NCI-H146 (cell line): ENCODE measurements at regions not wholly inside any gene's neighbourhood (a gene's known extent, or its start where the extent isn't known, plus 50 kb on each side); places are given as distances from the start of the nearest gene placed in this dataset.

Experiments used
- DNase-seq: peaks from one replicate; lab custom pipeline; 2025; lab: John Stamatoyannopoulos, UW

DNA sequence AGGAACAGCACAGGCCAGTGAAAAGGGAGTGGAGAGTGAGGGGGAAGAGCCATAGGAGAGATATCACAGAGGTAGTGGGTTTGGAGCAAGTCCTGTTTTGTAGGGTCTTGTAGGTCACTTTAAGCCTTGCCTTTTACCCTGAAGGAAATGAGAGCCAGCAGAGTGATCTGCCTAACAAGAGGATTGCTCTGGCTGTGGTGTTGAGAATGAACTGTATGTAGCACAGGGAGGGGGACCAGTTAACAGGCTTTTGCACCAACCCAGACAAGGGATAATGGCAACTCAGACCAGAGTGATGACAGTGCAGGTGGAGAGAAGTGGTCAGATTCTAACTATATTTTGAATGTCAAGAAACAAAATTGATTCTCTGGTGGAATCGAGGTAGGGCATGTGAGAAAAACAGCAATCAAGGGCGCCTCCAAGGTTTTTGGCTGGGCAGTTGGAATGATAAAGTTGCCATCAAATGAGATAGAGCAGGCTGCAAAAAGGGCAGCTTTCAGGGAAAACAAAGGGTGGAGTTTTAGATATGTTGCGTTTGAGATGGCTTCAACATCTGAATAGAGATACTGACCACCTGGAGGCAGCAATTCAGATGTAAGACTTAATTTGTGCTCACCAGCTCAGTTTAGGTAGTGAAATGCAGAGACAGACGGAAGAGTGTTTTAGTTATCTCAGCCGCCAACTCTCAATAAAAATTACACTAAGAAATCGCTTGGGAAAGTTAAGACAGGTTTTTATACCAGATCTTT is 134.4 kb upstream of the BTBD3 start:
- peak; percentile 16 for DNase-seq

- DNase-seq = no peak
Measured at GRCh38 chr20:11785885-11786507, 131.7 kb upstream of the BTBD3 start.

GRCh38 chr20:11790046-11790445 is 127.6 kb upstream of the BTBD3 start:
- DNase-seq = no peak

- DNase-seq = no peak
Measured at GRCh38 chr20:11791316-11791715, 126.4 kb upstream of the BTBD3 start.

DNA sequence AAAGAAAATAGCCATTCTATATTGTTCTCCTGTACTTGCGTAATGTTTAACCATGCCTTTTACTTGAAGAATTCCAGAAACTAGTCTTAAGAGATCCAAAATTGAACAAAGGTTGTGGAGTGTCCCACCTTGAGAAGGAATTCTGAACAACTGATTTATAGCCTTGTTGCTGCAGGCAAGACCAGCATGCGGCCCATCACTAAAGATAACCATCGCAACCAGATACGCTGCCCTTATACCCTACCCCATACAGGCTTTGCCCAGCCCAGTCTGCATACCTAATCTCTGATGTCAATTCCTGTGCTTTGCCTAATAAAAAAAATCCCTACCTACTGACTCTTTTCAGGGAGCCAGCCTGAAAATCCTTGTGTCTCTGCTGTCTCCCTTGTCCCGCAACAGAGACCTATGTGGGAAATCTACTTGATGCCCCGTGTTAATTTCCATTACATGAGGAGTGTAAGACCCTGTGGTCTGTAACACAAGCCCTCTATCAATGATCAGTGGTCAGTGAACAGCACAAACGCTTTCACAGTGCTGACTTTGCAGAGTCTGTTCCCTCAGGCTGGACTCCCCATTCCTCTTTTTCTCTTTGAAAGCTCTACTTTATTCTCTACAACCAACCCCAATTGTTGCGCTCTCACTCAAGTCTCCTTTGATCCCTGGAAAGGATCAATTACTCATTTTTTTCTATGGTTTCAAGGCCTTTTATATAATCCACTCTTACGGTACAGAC is 125.7 kb upstream of the BTBD3 start:
- no peak for DNase-seq

GRCh38 chr20:11792568-11792953 is 125.1 kb upstream of the BTBD3 start:
- peak; percentile 93 for DNase-seq

GRCh38 chr20:11794525-11794924 is 123.2 kb upstream of the BTBD3 start:
- DNase-seq = no peak

DNA sequence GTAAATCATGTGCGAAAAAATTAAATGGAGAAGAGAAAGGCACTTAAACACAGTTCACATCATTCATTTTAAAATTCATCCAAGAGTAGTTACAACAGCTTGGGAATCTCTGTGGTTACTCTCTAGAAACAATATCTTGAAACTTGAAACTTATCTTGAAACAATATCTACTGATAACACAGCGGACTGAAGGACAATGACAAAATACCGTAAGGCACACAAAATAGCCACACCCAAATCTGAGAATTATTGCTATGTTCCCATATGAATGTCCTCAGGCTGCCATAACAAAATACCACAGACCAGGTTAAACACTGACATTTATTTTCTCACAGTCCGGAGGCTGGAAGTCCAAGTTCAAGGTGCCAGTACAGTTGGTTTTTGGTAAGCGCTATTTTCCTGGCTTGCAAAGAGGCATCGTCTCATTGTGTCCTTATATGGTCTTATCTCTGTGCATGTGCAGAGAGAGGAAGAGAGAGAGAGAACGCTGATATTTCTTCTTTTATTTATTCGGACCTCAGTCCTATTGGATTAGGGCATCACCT is 122.5 kb upstream of the BTBD3 start:
- no peak for DNase-seq

GRCh38 chr20:11796026-11796425 is 121.7 kb upstream of the BTBD3 start:
- DNase-seq = no peak

- no peak for DNase-seq
Measured at GRCh38 chr20:11797156-11797555, 120.5 kb upstream of the BTBD3 start.

DNA sequence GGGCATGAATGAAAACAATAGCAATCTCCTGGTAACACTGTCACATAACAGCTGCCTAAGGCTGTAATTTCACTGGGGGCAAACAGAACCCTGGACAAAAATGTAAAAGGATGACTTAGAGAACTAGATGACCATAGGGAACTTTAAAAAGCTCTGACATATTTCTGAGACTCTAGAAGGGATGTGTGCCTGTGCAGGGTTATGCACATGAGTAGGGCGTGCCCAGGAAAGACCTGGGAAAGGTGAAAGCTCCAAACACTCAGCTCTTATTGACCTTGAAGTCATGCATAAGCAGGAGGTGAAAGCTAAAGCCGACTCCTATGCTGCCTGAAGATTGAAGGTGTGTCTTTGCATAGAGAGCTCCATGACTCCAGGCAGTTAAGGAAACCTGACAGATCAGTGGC is 118.4 kb upstream of the BTBD3 start:
- DNase-seq = no peak

GRCh38 chr20:11807054-11808048 is 110.3 kb upstream of the BTBD3 start:
- no peak for DNase-seq

GRCh38 chr20:11808841-11809240 is 108.9 kb upstream of the BTBD3 start:
- no peak for DNase-seq

DNA sequence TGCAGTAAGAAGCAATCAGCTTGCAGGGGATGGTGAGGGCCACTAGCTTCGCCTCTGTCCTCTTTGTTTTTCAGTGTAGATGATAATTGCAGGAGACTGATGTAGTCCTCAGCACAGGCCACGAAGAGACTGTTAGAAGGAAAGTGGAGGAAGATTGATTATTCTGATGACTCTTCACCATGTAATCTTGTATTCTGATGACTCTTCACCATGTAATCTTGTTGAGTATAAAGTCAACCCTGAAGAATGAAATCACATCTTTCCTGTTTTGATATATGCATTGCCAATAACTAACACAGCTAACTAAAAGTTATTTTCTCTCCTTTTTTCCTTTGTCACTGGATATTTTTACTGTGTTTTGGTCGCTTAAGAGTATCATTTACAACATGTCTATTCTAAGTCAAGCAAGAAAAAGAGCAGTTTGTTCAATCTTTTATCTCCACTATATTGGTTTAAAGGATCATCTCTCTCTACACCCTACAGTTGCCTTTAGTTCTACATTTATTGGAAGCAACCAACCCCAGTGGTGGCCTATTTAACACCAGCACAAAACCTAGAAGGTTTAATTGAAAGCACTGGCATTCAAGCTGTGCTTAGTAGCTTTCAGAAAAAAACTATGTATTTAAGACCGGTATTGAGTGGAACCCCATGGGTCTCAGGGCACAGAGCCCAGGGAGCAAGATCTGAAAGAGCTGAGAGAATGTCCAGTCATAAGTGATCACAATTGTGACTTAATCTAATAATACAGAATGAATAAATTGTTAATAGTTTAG is 107.2 kb upstream of the BTBD3 start:
- peak; percentile 74 for DNase-seq

- DNase-seq = no peak
Measured at GRCh38 chr20:11813106-11813890, 104.4 kb upstream of the BTBD3 start.

DNA sequence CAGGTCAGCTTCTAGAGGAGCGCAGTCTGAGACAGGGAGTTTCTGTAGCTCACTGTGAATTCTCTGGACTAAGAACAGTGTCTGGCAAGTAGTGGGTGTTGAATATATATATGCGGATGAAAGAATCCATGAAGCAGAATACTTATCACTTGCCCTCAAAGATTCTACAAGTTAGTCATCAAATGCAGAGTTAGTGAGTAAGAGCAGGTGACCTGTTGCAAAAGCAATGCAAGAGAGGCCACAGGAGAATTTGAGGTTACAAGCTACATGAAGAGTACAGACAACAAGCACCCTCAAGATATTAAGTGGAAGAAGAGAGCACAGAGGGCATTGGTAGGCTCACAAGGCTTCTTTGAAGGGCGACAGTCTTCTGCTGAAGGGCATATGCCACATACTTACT is 103.4 kb upstream of the BTBD3 start:
- no peak for DNase-seq

- DNase-seq = no peak
Measured at GRCh38 chr20:11820838-11821237, 96.9 kb upstream of the BTBD3 start.

GRCh38 chr20:11822540-11822794 is 95.2 kb upstream of the BTBD3 start:
- no peak for DNase-seq

DNA sequence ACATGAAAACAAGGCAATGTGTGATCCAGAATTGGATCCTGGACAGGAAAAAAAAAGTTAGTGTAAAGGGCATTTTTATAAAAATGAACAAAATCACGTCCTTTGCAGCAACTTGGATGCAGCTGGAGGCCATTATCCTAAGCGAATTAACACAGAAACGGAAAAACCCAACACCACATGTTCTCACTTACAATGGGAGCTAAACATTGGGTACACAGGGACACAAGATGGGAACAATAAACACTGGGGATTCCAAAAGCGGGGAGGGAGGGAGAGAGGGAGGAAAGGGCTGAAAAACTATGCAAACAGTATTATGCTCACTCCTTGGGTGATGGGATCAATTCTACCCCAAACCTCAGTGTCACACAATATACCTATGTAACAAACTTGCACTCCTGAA is 91.4 kb upstream of the BTBD3 start:
- DNase-seq = no peak

DNA sequence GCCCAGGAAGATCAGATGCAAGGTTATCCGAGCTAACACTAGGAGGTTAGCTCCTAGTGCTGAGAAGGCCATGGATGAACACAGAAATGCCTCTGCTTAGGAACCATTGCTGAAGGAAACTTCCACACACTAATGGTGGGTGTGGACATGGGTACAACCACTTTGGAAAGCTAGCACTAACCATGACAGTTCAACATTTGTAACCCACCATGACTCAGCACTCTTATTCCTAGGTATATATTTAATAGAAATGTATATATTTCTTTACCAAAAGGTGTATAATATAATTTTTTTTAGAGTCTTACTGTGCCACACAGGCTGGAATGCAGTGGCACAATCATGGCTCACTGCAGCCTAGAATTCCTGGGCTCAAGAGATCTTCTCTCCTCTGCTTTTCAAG is 85.3 kb upstream of the BTBD3 start:
- DNase-seq = no peak
